HG02610 (cell line): ENCODE measurements at regions not wholly inside any gene's neighbourhood (a gene's known extent, or its start where the extent isn't known, plus 50 kb on each side); places are given as distances from the start of the nearest gene placed in this dataset.
"Not testable (repeated sequence)": the region's sequence is repeated elsewhere in the genome, so short reads cannot be mapped to it uniquely, and the experiment has no call there.

Experiments
- ATAC-seq: cut with Tn5 transposase; IDR thresholded peaks from one replicate; pipeline ENCODE4 v1.9.1; 2021; ENCODE audit warnings: mild to moderate bottlenecking, moderate library complexity; ENCODE audit not compliant: unreplicated experiment

DNA sequence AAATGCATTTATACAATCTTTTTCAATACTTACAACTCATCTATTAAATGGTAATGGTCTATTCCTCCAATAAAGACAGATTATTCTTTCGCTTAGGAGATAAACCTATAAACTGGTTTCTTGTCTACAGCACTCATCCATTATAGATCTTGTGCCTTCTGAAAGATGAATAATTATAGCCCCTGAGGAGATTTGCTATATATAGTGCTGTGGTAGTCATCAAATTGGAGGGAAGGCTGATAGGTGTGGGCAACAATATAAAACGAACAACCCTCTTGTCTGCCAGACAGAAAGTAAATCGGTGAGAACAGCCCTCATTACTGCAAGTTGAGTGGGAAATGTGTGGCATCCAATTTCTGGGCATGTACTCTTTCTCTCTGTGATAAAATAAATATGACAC, 292.5 kb upstream of the CNR1 start:
- ATAC-seq, result no peak

DNA sequence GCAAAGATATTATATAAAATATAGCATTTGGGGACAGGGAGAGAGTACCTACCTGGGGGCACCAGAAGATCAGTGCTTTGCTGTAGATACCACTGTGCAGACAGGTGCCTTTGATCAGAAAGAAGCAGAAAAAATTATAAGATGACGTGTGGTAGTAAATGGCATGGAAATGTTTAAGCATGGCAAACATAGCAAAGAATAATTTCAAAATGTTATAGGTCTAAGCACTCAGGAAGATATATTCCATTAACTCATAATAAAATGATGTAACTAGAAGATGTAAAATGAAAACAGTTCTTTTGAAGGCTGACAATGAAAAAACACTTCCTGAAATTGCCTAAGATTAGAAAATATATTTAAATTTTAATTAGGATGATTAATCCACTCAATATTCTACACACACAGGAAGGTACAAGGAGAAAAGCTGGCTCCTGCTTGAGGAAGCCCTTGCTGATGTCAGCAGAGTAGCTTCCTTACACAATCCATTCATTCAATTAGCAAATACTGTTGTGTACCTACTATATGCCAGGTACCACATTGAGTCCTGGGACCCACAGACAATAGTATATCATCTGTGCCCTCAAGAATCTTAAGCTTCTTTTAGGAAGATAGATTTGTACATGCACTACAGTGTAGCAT, 290.2 kb upstream of the CNR1 start:
- no peak for ATAC-seq

DNA sequence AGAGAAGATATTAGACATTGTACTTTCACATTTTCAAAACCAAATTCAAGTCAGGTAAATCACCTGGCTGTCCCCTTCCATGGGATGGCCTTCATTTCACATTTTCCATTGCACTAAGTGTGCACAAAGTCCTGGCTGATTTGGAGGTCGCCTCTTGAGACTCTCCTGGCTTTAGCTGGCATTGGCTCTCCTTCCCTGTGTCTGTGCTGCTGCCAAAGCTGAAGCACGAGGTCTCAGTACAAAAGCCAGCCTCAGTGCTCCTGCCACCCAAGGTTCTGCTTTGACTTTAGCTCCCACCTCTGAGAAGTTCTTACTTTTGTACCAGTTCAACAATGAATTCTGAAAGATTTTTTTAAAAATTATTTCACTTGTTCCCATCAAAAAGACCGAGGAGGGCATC, 289.2 kb upstream of the CNR1 start:
- ATAC-seq, result no peak

DNA sequence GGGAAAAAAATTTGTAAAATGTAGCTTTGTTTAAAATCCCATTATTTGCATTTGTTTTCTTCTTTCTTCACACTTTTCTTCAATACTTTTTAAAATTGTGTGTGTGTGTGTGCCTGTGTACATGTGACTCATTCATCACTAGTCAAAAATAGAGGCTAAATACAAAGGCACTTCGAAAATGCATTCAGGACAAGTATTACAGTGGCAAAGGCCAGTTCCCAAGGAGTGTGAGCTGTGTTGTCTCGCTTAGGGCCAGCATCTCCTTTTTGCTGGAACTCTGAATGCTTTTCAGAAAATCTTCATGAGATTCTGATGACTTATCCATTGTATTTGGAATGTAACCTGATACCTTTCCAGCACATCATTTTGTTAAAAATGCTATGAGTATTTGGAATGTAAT, 288.5 kb upstream of the CNR1 start:
- no peak for ATAC-seq

DNA sequence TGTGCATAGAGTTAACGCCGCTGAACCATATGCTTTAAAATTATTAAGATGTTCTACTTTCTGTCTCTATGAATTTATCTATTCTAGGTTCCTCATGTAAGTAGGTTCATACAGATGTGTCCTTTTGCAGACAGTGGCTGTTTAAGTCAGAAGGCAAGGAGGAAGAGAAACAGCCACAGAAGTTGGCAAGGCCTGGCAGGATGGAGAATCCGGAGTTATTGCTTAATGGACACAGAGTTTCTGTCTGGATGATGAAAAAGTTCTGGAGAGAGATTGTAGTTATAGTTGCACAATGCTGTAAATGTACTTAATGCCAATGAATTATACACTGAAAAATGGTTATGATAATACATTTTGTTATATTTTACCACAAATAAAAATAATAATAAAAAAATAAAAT, 283.6 kb upstream of the CNR1 start:
- no peak for ATAC-seq

DNA sequence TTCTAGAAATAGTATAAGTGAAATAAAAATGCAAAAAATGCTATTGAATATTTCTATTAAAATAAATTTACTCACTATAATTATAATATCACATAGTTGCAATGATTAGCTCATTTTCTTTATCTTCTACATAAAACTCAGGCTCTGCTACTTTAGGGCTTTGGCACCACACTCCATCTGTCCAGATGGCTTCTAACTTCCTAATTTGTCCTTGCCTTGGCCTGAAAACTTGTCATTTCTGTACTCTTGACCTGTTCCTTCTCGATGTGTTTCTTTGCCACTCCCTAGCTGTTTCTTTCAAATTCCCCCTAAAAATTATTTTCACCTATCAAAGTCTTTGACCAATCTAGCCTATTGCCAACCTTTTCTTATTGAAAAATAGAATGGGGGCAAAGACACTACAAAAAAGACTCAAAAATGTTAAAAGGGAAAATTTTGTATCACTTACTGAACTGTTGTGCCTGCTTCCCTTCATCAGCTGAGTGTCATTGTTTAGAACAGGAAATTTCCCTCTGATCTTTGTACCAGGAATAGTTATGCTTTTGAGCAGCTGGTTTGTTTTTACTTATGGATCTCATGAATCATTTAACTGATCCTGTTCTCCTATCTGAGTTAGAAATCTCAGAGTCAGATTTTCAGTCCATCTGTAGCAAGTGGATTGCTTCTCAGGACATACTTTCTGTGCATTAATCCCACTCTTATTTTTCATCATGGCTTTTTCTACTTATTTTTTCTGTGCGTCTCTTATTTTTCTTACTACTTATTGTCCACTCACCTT, 279.2 kb upstream of the CNR1 start:
- ATAC-seq, result no peak

DNA sequence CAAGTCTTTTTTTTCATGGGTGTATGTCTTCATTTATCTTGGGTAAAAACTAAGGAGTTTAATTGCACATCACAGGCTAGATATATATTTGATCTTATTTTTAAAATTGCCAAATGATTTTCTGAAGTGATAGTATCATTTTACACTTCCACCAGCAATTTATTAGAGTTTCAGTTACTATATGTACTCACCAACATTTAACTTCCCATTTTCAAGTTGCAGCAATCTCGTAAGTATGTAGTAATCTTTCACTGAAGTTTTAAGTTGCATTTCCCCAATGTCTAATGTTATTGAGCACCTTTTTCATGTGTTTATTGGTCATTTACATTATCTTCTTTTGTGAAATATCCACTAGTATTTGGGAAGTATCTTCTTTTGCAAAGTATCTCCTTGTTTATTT, 277.4 kb upstream of the CNR1 start:
- ATAC-seq, result no peak

DNA sequence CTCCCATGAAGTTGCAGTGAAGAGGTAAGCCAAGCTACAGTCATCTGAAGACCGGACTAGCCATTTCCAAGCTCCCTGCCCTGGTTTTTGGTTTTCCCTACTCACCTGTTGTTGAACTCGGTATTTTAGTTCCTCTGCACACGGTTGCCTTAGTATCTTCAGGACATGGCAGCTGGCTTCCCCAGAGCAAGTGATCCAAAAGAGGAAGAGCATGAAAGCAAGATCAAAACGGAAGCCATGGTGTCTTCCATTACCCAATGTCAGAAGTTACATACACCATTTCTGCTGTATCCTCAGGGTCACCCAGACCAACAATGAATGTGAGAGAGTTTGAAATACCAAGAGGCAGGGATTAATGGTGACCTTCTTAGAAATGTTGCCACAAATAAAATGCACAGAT, 276.6 kb upstream of the CNR1 start:
- ATAC-seq, result no peak

DNA sequence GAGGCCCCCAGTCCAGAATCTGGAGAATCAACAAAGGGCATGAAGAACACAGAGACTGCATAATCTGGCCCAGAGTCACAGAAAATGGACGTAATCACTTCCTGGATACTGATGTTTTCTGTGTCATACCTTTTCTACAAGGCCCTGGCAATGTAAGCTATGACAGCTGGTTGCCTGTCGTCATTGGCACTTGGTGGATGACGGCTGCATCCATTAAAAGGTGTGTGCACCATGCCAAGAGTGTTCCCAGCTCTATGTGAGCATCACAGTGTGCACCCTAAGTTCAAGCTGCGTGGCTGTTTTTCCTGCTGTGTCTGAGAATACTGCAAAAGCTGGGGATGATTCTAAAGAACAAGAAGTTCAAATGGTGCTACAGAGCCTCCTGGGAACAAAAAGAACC, 275.2 kb upstream of the CNR1 start:
- ATAC-seq, result no peak

DNA sequence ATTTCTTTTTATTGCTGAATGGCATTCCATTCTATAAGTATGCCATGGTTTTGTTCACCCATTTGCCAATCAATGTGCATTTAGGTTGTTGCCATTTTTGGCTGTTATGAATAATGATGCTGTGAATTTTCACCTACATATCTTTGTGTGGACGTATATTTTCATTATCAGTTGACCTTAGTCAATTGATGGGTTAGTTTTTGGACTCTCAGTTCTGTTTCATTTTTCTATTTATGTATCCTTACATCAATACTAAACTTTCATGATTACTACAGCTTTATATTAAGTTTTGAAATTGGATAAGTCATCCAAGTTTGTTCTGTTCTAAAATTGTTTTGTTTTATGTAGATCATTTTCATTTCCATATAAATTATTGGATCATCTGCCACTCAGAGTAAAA, 261.9 kb upstream of the CNR1 start:
- ATAC-seq, result no peak

DNA sequence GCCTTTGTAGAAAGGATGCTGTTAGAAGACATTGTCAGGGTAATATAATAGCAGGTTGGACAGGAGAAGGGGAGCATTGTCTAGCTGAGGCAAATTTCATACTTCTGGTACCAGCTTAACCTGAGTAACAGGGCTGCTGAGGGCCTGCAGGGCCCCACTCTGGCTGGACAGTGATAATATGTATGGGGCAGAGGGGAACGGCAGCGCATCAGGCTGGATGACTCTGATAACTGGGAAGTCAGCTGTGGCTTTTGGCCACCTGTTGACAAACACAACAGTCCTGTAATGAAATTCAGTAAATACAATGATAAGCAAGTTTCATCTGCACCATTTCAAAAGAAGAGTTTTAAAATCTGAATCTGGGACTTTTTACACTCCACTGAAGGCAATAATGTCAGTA, 259.9 kb upstream of the CNR1 start:
- ATAC-seq, result no peak

DNA sequence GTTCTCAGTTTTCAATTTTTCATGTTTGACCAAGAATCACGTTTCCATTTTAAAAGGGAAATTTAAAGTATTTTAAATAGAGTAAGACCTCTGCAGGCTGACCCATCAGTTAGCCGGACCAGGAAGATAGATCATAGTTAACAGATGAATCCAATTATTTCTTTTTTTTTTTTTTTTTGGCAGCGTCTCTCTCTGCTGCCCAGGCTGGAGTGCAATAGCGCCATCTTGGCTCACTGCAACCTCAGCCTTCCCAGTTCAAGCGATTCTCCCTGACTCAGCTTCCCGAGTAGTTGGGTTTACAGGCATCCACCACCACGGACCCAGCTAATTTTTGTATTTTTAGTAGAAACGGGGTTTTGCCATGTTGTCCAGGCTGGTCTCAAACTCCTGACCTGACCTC, 256.7 kb upstream of the CNR1 start:
- no peak for ATAC-seq

DNA sequence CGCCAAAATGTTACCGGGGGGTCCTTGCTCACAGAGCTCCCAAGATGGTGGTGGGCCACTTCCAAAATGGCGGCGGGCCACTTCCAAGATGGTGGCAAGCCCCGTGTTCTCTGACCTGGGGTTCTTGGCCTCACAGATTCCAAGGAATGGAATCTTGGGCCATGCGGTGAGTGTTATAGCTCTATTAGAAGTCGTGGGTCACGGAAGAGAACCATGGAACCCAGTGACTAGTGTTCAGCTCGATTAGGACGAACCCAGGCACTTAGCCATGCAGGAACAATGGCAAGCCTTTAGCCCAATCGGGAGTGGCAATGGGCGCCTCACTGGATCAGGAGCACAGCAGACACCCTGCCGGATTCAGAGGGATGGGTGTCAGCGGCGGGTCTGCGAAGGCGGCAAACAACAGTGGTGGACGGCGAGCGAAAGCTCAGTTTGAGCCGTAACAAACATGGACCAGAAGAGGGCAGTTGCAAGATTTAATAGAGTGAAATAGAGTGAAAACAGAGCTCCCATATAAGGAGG, 254.9 kb upstream of the CNR1 start:
- ATAC-seq, result not testable (repeated sequence)

DNA sequence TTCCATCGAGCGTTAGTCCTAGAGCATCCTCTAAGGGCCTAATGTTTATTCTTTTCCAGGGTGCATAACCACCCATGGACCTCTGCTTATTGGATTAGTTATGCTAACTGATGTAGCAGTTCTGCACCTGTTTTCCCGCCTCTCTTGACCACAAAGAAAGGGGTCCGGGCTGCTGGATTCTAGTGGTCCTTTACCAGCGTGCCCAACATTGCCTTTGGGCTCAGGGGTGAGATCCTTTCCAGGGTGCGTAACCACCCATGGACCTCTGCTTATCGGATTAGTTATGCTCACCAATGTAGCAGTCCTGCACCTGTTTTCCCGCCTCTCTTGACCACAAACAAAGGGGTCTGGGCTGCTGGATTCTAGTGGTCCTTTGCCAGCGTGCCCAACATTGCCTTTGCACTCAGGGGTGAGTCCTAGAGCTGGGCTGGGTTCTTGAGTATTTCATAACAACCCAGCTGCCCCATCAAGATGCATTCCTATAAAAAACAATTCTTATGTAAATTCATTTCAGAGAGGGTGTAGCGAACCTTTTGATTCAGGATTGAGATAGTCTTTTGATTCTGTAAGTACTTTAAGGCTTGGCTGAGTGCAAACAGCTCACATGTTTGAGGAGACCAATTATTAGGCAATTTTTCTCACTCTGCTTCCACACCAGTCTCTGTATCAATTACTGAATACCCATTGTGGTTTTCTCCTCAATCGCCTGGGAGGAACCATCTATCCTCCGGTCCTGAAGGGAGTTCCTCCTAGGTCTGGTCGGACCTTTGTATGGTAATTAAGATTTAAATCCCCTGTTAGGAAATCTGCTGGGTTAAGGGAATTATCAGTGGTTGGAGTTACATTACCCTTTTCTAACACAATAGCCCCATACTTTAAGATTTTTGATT, 253.0 kb upstream of the CNR1 start:
- not testable (repeated sequence) for ATAC-seq

DNA sequence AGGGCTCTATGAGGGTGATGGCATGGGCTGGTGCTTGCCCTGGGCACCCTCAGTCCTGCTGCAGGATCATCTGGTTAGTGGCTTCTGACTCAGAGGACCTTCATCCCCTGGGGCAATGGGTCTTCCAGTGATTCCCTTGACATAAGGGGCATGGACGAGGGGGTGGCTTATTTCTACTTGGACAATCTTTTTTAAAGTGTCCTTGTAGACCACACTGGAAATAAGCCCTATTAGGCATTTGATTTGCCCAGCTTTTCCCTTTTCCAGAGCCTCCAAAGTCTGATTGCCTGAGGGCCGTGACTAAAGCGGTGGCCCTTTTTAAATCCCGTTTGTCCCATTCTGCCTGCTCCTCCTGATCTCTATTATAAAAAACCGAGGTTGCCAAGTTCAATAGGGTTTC, 251.2 kb upstream of the CNR1 start:
- not testable (repeated sequence) for ATAC-seq

DNA sequence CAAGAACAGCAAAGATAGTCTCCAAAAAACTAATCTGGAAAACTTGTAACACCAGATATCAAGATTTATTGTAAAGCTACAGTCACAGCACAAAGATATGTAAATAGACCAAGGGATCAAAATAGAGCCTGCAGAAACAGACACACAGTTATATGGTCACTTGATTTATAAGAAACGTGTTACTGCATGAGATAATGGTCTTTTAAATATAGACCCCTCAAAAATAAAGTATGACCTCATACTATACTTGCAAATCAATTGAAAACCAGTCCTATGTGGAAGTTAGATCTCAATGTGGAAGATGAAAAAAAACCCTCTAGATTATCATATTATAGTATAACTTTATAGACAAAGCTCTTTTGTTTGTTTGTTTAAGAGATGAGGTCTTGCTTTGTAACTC, 247.3 kb upstream of the CNR1 start:
- no peak for ATAC-seq

DNA sequence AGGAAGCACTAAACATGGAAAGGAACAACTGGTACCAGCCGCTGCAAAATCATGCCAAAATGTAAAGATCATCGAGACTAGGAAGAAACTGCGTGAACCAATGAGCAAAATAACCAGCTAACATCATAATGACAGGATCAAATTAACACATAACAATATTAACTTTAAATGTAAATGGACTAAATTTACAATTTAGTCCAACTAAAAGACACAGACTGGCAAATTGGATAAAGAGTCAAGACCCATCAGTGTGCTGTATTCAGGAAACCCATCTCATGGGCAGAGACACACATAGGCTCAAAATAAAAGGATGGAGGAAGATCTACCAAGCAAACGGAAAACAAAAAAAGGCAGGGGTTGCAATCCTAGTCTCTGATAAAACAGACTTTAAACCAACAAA, 242.2 kb upstream of the CNR1 start:
- not testable (repeated sequence) for ATAC-seq

DNA sequence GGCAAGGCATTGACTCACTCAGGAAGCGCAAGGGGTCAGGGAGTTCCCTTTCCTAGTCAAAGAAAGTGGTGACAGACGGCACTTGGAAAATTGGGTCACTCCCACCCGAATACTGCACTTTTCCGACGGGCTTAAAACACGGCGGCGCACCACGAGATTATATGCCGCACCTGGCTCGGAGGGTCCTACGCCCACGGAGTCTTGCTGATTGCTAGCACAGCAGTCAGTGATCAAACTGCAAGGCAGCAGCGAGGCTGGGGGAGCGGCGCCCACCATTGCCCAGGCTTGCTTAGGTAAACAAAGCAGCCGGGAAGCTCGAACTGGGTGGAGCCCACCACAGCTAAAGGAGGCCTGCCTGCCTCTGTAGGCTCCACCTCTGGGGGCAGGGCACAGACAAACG, 240.5 kb upstream of the CNR1 start:
- not testable (repeated sequence) for ATAC-seq

DNA sequence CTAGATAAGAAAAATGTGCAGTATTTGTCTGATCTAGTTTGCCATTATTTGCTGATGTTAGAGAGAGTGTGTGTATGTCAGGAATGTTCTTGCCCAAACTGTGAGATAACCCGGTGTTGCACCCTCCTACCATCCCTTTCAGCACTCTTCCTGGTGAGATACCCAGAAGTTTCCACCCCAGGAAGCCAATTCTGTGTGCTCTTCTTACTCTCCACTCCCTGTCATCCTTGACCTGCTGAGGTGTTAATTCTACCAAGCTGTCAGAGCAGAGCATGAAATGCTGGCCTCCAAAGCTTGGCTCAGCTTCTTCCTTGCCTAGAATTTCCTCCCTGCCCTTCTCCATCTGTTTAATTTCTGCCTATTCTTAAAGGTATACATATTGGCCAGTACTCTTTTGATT, 237.3 kb upstream of the CNR1 start:
- no peak for ATAC-seq

DNA sequence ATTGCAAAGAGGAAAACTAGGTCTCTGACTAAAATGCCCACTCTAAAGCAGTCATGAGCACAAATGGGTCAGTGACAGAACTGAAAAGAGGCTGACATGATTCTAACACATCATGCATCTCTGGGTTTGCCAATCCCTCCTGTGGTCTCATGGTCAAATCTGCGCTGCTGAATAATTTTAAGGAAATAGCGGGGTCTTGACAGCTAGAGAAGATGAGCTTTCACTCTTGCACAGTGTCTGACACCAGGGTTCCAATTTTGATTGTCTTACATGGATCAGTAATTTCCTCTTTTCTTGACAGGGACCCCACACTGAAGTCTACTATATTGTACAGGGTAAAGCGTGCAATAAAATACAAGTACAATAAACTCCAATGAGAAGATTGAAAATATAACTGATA, 236.8 kb upstream of the CNR1 start:
- ATAC-seq, result no peak

DNA sequence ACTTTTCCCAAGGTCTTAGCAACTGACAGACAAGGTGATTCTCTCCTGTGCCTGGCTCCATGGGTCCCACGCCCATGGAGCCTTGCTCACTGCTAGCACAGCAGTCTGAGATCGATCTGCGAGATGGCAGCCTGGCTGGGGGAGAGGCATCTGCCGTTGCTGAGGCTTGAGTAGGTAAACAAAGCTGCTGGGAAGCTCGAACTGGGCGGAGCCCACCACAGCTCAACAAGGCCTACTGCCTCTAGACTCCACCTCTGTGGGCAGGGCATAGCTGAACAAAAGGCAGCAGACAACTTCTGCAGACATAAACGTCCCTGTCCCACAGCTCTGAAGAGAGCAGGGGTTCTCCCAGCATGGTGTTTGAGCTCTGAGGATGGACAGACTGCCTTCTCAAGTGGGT, 224.9 kb upstream of the CNR1 start:
- not testable (repeated sequence) for ATAC-seq

DNA sequence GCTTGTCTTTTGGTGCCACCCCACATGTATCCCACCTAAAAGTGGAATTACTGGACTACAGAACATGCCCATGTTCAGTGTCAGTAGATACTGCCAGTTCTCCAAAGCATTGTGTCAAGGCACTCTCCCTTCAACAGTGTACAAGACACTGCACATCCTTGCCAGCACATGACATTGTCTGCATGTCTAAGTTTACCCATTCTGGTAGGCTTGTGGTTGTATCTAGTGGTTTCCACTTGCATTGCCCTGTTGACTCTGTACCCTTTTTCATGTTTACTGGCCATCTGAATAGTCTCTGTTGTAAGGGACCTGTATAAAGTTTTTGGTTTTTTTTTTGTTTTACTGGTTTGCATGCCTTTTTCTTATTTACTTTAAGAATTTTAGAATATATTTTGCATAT, 222.4 kb upstream of the CNR1 start:
- no peak for ATAC-seq
